Body of pancreas (tissue), 4 donors: ENCODE measurements at regions not wholly inside any gene's neighbourhood (a gene's known extent, or its start where the extent isn't known, plus 50 kb on each side); places are given as distances from the start of the nearest gene placed in this dataset.

Source experiments
- ATAC-seq: fragments of 150-250 bp; one replicate; pipeline ENCODE4 v1.9.1; 2016
- DNase-seq, 4 donors: peaks; one replicate each; pipeline ENCODE4 v3.0.0-alpha.2; 2019
- H3K27ac ChIP-seq, 4 donors: fragments of 200-600 bp; sonication (generic); 1 replicate in 3 of 4; 2 replicates in 1 of 4; pipeline versions ENCODE4 v1.5.1 to v1.6.1; 2016 to 2019; ENCODE audit warnings: mild to moderate bottlenecking in 1 of 4, mixed read lengths in 1 of 4, moderate library complexity in 1 of 4
- H3K27me3 ChIP-seq, 2 donors: fragments of 200-600 bp; sonication (generic); one replicate each; pipeline ENCODE4 v1.6.0; 2016; ENCODE audit warnings: mild to moderate bottlenecking in 1 of 2
- H3K36me3 ChIP-seq, 2 donors: fragments of 200-600 bp; sonication (generic); replicated peaks in 1 of 2; 2 replicates each; pipeline ENCODE4 v1.5.1; 2016; ENCODE audit warnings: low read depth in 2 of 2; ENCODE audit not compliant: insufficient read depth in 1 of 2
- H3K4me1 ChIP-seq: fragments of 200-600 bp; sonication (generic); one replicate; pipeline ENCODE4 v1.6.0; 2016
- H3K4me3 ChIP-seq, 2 donors: fragments of 200-600 bp; sonication (generic); 1 replicate in 1 of 2; 2 replicates in 1 of 2; pipeline ENCODE4 v1.5.1; 2016 to 2019
- H3K9me3 ChIP-seq, 3 donors: fragments of 200-600 bp; sonication (generic); 1 replicate in 2 of 3; 2 replicates in 1 of 3; pipeline ENCODE4 v1.5.1; 2016
- CTCF ChIP-seq, 7 experiments: fragments of 450-650 bp in 4 of 7; fragments of 200-600 bp in 3 of 7; sonication (generic) in 3 of 7; IDR thresholded peaks; one replicate each; pipeline ENCODE4 v1.5.1; 2016 to 2019; ENCODE audit warnings: antibody characterized with exemption in 7 of 7
- POLR2A ChIP-seq, 3 donors: fragments of 450-650 bp; IDR thresholded peaks; one replicate each; pipeline ENCODE4 v1.6.1; 2016; ENCODE audit warnings: antibody characterized with exemption in 3 of 3, mild to moderate bottlenecking in 2 of 3
- WGBS, 2 donors: methylation state at CpG; one replicate each; pipeline ENCODE4 v1.1.5; 2017; 5-methylcytosine and 5-hydroxymethylcytosine counted together
- intact Hi-C: fragments of 100-400 bp; cut with DNase I; formaldehyde crosslinking; loops from one replicate; pipeline ENCODE4 v1.15.1; 2023

GRCh38 chr2:111660811-111661210, 223.2 kb downstream of the ANAPC1 start:
- peaks cover 11% of the 10 kb centered on the region for H3K4me1 ChIP-seq
- DNase-seq (no peak), ATAC-seq (no peak)
- H3K4me3 ChIP-seq = no peak overlapping the region
- H3K9me3 ChIP-seq = no peaks in the 10 kb centered on the region
- WGBS, 2 donors = 93% methylated on average over 5 of the region's 5 CpGs
- no peaks in the 10 kb centered on the region for H3K27me3 ChIP-seq
- H3K36me3 ChIP-seq = no peaks in the 10 kb centered on the region
- intact Hi-C loops = no loop called here
- no peak for TF ChIP-seq CTCF (IDR thresholded peaks at IDR 0.05)
- TF ChIP-seq POLR2A (IDR thresholded peaks at IDR 0.05) = no peak
- H3K27ac ChIP-seq = peak overlapping the region in 3 of 4 donors; percentile 81 to 84 (median 84)

GRCh38 chr2:111661286-111661940, 222.6 kb downstream of the ANAPC1 start:
- H3K27ac ChIP-seq = no peak overlapping the region
- intact Hi-C loops = no loop called here
- no peaks in the 10 kb centered on the region for H3K36me3 ChIP-seq
- DNase-seq = no peak
- WGBS, 2 donors = 84 to 88% methylated on average over 7 of the region's 7 CpGs
- TF ChIP-seq POLR2A (IDR thresholded peaks at IDR 0.05) = no peak
- no peak for TF ChIP-seq CTCF (IDR thresholded peaks at IDR 0.05)
- no peak overlapping the region for H3K4me3 ChIP-seq
- H3K9me3 ChIP-seq = no peaks in the 10 kb centered on the region
- no peak for ATAC-seq
- H3K4me1 ChIP-seq = peaks cover 11% of the 10 kb centered on the region
- no peaks in the 10 kb centered on the region for H3K27me3 ChIP-seq

GRCh38 chr2:111662039-111662770, 221.8 kb downstream of the ANAPC1 start:
- 50 to 67% methylated on average over 6 of the region's 6 CpGs for WGBS, 2 donors

GRCh38 chr2:111662771-111663470, 221.1 kb downstream of the ANAPC1 start:
- no peak overlapping the region for H3K27ac ChIP-seq
- DNase-seq = no peak
- WGBS, 2 donors = 53 to 65% methylated on average over 6 to 7 of the region's 7 CpGs
- intact Hi-C loops = no loop called here
- TF ChIP-seq CTCF (IDR thresholded peaks at IDR 0.05) = no peak
- TF ChIP-seq POLR2A (IDR thresholded peaks at IDR 0.05) = no peak
- no peaks in the 10 kb centered on the region for H3K9me3 ChIP-seq
- no peaks in the 10 kb centered on the region for H3K36me3 ChIP-seq
- peaks cover 11% of the 10 kb centered on the region for H3K4me1 ChIP-seq
- no peak for ATAC-seq
- no peaks in the 10 kb centered on the region for H3K27me3 ChIP-seq
- no peak overlapping the region for H3K4me3 ChIP-seq

More at GRCh38 chr2:111662039-111662770, 221.8 kb downstream of the ANAPC1 start:
- Histone ChIP-seq H3K9me3 (no peaks in the 10 kb centered on the region), H3K27ac (no peak overlapping the region), H3K4me3 (no peak overlapping the region), H3K27me3 (no peaks in the 10 kb centered on the region), H3K4me1 (peaks cover 11% of the 10 kb centered on the region), H3K36me3 (no peaks in the 10 kb centered on the region)
- ATAC-seq = no peak
- DNase-seq = no peak
- no peak for TF ChIP-seq POLR2A (IDR thresholded peaks at IDR 0.05)
- no peak for TF ChIP-seq CTCF (IDR thresholded peaks at IDR 0.05)
- intact Hi-C loops = no loop called here
